H1 (cell line): ENCODE measurements at regions not wholly inside any gene's neighbourhood (a gene's known extent, or its start where the extent isn't known, plus 50 kb on each side); places are given as distances from the start of the nearest gene placed in this dataset.

Experiments used
- RFX5 ChIP-seq: IDR thresholded peaks from 2 replicates; pipeline ENCODE4 v1.6.1; 2011; ENCODE audit warnings: low read depth, low read length, improper control_type of control experiment, borderline replicate concordance
- SAP30 ChIP-seq: fragments of 300-600 bp; sonication (generic); IDR thresholded peaks from 2 replicates; pipeline ENCODE4 v1.7.1; 2012; ENCODE audit warnings: low read length, moderate library complexity, mild to moderate bottlenecking, inconsistent platforms; ENCODE audit not compliant: insufficient read depth, insufficient replicate concordance
- TF ChIP-seq, protein P1 (sequence below): fragments of 300-600 bp; sonication (generic); IDR thresholded peaks from 2 replicates; pipeline ENCODE4 v1.7.1; 2012; ENCODE audit warnings: low read length, moderate library complexity, mild to moderate bottlenecking, inconsistent platforms; ENCODE audit not compliant: insufficient replicate concordance

DNA sequence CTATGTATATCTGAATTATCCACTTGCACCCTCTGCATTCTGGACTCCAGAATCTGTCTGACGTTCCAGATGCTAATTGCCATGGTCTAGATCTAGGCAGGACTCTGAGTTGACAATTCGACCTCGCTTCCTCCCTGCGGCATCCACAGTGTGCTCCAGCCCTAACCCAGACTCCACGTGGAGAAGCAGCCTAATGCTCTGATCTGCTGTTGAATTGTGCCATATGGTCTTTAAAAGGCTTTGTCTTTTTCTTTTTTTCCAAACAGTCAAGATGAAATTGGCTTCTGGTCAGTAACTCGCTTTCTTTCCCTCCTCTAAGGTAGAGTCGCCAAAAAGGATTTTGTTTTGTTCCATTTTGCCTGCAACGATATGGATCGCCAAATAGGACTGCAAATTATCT is 752.6 kb upstream of the ID2 start (continued):
- TF ChIP-seq, protein P1, sequence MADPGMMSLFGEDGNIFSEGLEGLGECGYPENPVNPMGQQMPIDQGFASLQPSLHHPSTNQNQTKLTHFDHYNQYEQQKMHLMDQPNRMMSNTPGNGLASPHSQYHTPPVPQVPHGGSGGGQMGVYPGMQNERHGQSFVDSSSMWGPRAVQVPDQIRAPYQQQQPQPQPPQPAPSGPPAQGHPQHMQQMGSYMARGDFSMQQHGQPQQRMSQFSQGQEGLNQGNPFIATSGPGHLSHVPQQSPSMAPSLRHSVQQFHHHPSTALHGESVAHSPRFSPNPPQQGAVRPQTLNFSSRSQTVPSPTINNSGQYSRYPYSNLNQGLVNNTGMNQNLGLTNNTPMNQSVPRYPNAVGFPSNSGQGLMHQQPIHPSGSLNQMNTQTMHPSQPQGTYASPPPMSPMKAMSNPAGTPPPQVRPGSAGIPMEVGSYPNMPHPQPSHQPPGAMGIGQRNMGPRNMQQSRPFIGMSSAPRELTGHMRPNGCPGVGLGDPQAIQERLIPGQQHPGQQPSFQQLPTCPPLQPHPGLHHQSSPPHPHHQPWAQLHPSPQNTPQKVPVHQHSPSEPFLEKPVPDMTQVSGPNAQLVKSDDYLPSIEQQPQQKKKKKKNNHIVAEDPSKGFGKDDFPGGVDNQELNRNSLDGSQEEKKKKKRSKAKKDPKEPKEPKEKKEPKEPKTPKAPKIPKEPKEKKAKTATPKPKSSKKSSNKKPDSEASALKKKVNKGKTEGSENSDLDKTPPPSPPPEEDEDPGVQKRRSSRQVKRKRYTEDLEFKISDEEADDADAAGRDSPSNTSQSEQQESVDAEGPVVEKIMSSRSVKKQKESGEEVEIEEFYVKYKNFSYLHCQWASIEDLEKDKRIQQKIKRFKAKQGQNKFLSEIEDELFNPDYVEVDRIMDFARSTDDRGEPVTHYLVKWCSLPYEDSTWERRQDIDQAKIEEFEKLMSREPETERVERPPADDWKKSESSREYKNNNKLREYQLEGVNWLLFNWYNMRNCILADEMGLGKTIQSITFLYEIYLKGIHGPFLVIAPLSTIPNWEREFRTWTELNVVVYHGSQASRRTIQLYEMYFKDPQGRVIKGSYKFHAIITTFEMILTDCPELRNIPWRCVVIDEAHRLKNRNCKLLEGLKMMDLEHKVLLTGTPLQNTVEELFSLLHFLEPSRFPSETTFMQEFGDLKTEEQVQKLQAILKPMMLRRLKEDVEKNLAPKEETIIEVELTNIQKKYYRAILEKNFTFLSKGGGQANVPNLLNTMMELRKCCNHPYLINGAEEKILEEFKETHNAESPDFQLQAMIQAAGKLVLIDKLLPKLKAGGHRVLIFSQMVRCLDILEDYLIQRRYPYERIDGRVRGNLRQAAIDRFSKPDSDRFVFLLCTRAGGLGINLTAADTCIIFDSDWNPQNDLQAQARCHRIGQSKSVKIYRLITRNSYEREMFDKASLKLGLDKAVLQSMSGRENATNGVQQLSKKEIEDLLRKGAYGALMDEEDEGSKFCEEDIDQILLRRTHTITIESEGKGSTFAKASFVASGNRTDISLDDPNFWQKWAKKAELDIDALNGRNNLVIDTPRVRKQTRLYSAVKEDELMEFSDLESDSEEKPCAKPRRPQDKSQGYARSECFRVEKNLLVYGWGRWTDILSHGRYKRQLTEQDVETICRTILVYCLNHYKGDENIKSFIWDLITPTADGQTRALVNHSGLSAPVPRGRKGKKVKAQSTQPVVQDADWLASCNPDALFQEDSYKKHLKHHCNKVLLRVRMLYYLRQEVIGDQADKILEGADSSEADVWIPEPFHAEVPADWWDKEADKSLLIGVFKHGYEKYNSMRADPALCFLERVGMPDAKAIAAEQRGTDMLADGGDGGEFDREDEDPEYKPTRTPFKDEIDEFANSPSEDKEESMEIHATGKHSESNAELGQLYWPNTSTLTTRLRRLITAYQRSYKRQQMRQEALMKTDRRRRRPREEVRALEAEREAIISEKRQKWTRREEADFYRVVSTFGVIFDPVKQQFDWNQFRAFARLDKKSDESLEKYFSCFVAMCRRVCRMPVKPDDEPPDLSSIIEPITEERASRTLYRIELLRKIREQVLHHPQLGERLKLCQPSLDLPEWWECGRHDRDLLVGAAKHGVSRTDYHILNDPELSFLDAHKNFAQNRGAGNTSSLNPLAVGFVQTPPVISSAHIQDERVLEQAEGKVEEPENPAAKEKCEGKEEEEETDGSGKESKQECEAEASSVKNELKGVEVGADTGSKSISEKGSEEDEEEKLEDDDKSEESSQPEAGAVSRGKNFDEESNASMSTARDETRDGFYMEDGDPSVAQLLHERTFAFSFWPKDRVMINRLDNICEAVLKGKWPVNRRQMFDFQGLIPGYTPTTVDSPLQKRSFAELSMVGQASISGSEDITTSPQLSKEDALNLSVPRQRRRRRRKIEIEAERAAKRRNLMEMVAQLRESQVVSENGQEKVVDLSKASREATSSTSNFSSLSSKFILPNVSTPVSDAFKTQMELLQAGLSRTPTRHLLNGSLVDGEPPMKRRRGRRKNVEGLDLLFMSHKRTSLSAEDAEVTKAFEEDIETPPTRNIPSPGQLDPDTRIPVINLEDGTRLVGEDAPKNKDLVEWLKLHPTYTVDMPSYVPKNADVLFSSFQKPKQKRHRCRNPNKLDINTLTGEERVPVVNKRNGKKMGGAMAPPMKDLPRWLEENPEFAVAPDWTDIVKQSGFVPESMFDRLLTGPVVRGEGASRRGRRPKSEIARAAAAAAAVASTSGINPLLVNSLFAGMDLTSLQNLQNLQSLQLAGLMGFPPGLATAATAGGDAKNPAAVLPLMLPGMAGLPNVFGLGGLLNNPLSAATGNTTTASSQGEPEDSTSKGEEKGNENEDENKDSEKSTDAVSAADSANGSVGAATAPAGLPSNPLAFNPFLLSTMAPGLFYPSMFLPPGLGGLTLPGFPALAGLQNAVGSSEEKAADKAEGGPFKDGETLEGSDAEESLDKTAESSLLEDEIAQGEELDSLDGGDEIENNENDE: no peak
- TF ChIP-seq RFX5 (no peak), SAP30 (no peak)
- TF ChIP-seq, all 59 proteins: peak for 0
